H1 (cell line): ENCODE measurements at regions not wholly inside any gene's neighbourhood (a gene's known extent, or its start where the extent isn't known, plus 50 kb on each side); places are given as distances from the start of the nearest gene placed in this dataset.

Source experiments
- CTCF ChIA-PET: fragments of 300-600 bp; sonication (Branson Sonifier 250); formaldehyde crosslinking; loops from one replicate; lab custom pipeline; 2021; ENCODE audit not compliant: partially characterized antibody; lab: Charles Lee
- POLR2A ChIA-PET: fragments of 300-600 bp; sonication (Branson Sonifier 250); formaldehyde crosslinking; loops from one replicate; lab custom pipeline; 2021; ENCODE audit warnings: inconsistent platforms; ENCODE audit not compliant: partially characterized antibody; lab: Charles Lee
- DNase-seq, 2 experiments: peaks; one replicate each; pipeline versions ENCODE4 v3.0.0 to v3.0.0-alpha.2; 2010 to 2022; ENCODE audit warnings: low spot score in 2 of 2, low read depth in 1 of 2, mixed read lengths in 1 of 2
- FAIRE-seq: peaks from 2 replicates; lab custom pipeline; 2011; peaks lifted over from hg19 to GRCh38; lab: Jason Lieb, UNC
- H2AFZ ChIP-seq: 2 replicates; pipeline ENCODE4 v1.8.1; 2012; ENCODE audit warnings: low read length, inconsistent platforms
- H2AK5ac ChIP-seq: 2 replicates; pipeline ENCODE4 v1.6.1; 2013; ENCODE audit warnings: low read depth, low read length
- H2BK120ac ChIP-seq: replicated peaks from 2 replicates; pipeline ENCODE3; 2013; ENCODE audit warnings: low read depth, low read length, inconsistent platforms
- H2BK12ac ChIP-seq: 2 replicates; pipeline ENCODE4 v1.6.1; 2013; ENCODE audit warnings: low read depth, low read length
- H2BK15ac ChIP-seq: 2 replicates; pipeline ENCODE4 v1.6.1; 2013; ENCODE audit warnings: low read length
- H2BK20ac ChIP-seq: 2 replicates; pipeline ENCODE4 v1.6.1; 2013; ENCODE audit warnings: low read length
- H2BK5ac ChIP-seq: 2 replicates; pipeline ENCODE4 v1.6.1; 2013; ENCODE audit warnings: low read depth, low read length
- H3K14ac ChIP-seq: 2 replicates; pipeline ENCODE4 v1.6.1; 2013; ENCODE audit warnings: inconsistent platforms; ENCODE audit not compliant: insufficient read length
- H3K18ac ChIP-seq: 2 replicates; pipeline ENCODE4 v1.6.1; 2013; ENCODE audit warnings: low read length; ENCODE audit errors: extremely low read depth
- H3K23ac ChIP-seq: 2 replicates; pipeline ENCODE4 v1.6.1; 2013; ENCODE audit warnings: inconsistent platforms; ENCODE audit not compliant: insufficient read length
- H3K23me2 ChIP-seq: 2 replicates; pipeline ENCODE4 v1.6.1; 2013; ENCODE audit warnings: low read depth, low read length
- H3K27ac ChIP-seq: 2 replicates; pipeline ENCODE4 v1.6.1; 2011; ENCODE audit warnings: low read depth, low read length, inconsistent platforms
- H3K27me3 ChIP-seq, 4 experiments: replicated peaks in 1 of 4; 1 replicate in 1 of 4; 2 replicates in 3 of 4; pipeline versions ENCODE4 v1.6.1 to v1.8.1; 2011 to 2013; ENCODE audit warnings: low read length in 3 of 4, mild to moderate bottlenecking in 3 of 4, inconsistent platforms in 2 of 4, mixed read lengths in 2 of 4, moderate library complexity in 1 of 4; ENCODE audit not compliant: control insufficient read depth in 3 of 4, insufficient read depth in 3 of 4; ENCODE audit errors: extremely low read depth in 1 of 4
- H3K36me3 ChIP-seq, 4 experiments: 2 replicates each; pipeline versions ENCODE4 v1.6.1 to v1.8.1; 2011 to 2013; ENCODE audit warnings: mild to moderate bottlenecking in 4 of 4, low read length in 3 of 4, moderate library complexity in 2 of 4, control low read depth in 1 of 4, inconsistent platforms in 1 of 4; ENCODE audit not compliant: insufficient read depth in 4 of 4, control insufficient read depth in 2 of 4
- H3K4ac ChIP-seq: replicated peaks from 2 replicates; pipeline ENCODE3; 2013; ENCODE audit warnings: low read length, low read depth, mixed read lengths, inconsistent platforms; ENCODE audit not compliant: insufficient read length
- H3K4me1 ChIP-seq, 4 experiments: replicated peaks in 1 of 4; 1 replicate in 1 of 4; 2 replicates in 3 of 4; pipeline versions ENCODE4 v1.6.1 to v1.8.1; 2011 to 2013; ENCODE audit warnings: low read length in 3 of 4, inconsistent platforms in 2 of 4, mixed read lengths in 1 of 4; ENCODE audit not compliant: insufficient read depth in 4 of 4, control insufficient read depth in 3 of 4
- H3K4me2 ChIP-seq, 2 experiments: 2 replicates each; pipeline versions ENCODE4 v1.6.1 to v1.8.1; 2011 to 2013; ENCODE audit warnings: low read depth in 2 of 2, low read length in 2 of 2, control low read depth in 1 of 2, inconsistent platforms in 1 of 2, mild to moderate bottlenecking in 1 of 2; ENCODE audit not compliant: insufficient read depth in 1 of 2
- H3K4me3 ChIP-seq, 4 experiments: fragments of 200-600, 300-600 bp in 1 of 4; sonication (generic), shearing (Covaris generic), sonication (Bioruptor Twin) in 1 of 4; 2 replicates each; pipeline versions ENCODE4 v1.5.1 to v1.8.1; 2011 to 2016; ENCODE audit warnings: low read length in 4 of 4, low read depth in 3 of 4, control low read depth in 2 of 4, inconsistent platforms in 2 of 4, mild to moderate bottlenecking in 2 of 4, mixed read lengths in 1 of 4, moderate library complexity in 1 of 4; ENCODE audit not compliant: insufficient read depth in 2 of 4; ENCODE audit errors: extremely low read depth in 1 of 4
- H3K56ac ChIP-seq: replicated peaks from 2 replicates; pipeline ENCODE3; 2013; ENCODE audit warnings: low read depth, mild to moderate bottlenecking, mixed read lengths, low read length, inconsistent platforms; ENCODE audit not compliant: insufficient read length
- H3K79me1 ChIP-seq: 2 replicates; pipeline ENCODE4 v1.6.1; 2013; ENCODE audit warnings: low read depth, low read length, control low read depth
- H3K79me2 ChIP-seq, 2 experiments: 2 replicates each; pipeline versions ENCODE4 v1.6.1 to v1.8.1; 2012 to 2013; ENCODE audit warnings: low read length in 2 of 2, mild to moderate bottlenecking in 2 of 2, inconsistent platforms in 1 of 2; ENCODE audit not compliant: insufficient read depth in 2 of 2, control insufficient read depth in 1 of 2
- H3K9ac ChIP-seq, 4 experiments: replicated peaks in 1 of 4; 1 replicate in 1 of 4; 2 replicates in 3 of 4; pipeline versions ENCODE4 v1.6.1 to v1.8.1; 2011 to 2013; ENCODE audit warnings: low read depth in 3 of 4, low read length in 3 of 4, control low read depth in 2 of 4, mild to moderate bottlenecking in 2 of 4, moderate library complexity in 2 of 4, inconsistent platforms in 1 of 4; ENCODE audit errors: extremely low read depth in 1 of 4
- H3K9me3 ChIP-seq, 2 experiments: 2 replicates each; pipeline versions ENCODE4 v1.6.1 to v1.8.1; 2012 to 2013; ENCODE audit warnings: mild to moderate bottlenecking in 2 of 2, moderate library complexity in 2 of 2, control low read depth in 1 of 2, inconsistent platforms in 1 of 2, low read depth in 1 of 2, low read length in 1 of 2, mixed read lengths in 1 of 2; ENCODE audit not compliant: insufficient read depth in 2 of 2
- H4K20me1 ChIP-seq, 2 experiments: replicated peaks in 1 of 2; 2 replicates each; pipeline versions ENCODE3 to v1.8.1; 2011 to 2013; ENCODE audit warnings: inconsistent platforms in 2 of 2, low read length in 2 of 2, mild to moderate bottlenecking in 1 of 2; ENCODE audit not compliant: insufficient read depth in 2 of 2, control insufficient read depth in 1 of 2
- H4K5ac ChIP-seq: 2 replicates; pipeline ENCODE4 v1.6.1; 2013; ENCODE audit warnings: low read length, low read depth, mixed read lengths, inconsistent platforms; ENCODE audit not compliant: insufficient read length
- H4K8ac ChIP-seq: 2 replicates; pipeline ENCODE4 v1.8.0; 2013; ENCODE audit warnings: mild to moderate bottlenecking, moderate library complexity, low read length, inconsistent platforms; ENCODE audit not compliant: insufficient read depth; ENCODE audit errors: extremely low read depth
- H4K91ac ChIP-seq: replicated peaks from 2 replicates; pipeline ENCODE3; 2013; ENCODE audit warnings: low read length, mixed read lengths, inconsistent platforms; ENCODE audit not compliant: insufficient read length
- JUN ChIP-seq: IDR thresholded peaks from 2 replicates; pipeline ENCODE4 v1.6.1; 2011; ENCODE audit warnings: low read depth, mild to moderate bottlenecking, improper control_type of control experiment, low read length
- SP2 ChIP-seq: IDR thresholded peaks from 2 replicates; pipeline ENCODE4 v1.6.1; 2012; ENCODE audit warnings: mild to moderate bottlenecking, low read length, inconsistent platforms
- WGBS, 2 experiments: shearing (Covaris generic) in 1 of 2; methylation state at CpG; one replicate each; pipeline versions ENCODE4 v1.1.6 to v1.1.7; 2013 to 2015; ENCODE audit warnings: low lambda C conversion rate in 2 of 2, mixed read lengths in 2 of 2, inconsistent platforms in 1 of 2, low coverage in 1 of 2, missing lambda C conversion rate in 1 of 2; ENCODE audit not compliant: insufficient replicate concordance in 2 of 2, insufficient coverage in 1 of 2, insufficient read length in 1 of 2; ENCODE audit errors: extremely low coverage in 1 of 2, missing lambda C conversion rate in 1 of 2; 5-methylcytosine and 5-hydroxymethylcytosine counted together
- TF ChIP-seq, protein P1 (sequence below): IDR thresholded peaks from 2 replicates; pipeline ENCODE4 v1.6.1; 2012; ENCODE audit warnings: inconsistent platforms

DNA sequence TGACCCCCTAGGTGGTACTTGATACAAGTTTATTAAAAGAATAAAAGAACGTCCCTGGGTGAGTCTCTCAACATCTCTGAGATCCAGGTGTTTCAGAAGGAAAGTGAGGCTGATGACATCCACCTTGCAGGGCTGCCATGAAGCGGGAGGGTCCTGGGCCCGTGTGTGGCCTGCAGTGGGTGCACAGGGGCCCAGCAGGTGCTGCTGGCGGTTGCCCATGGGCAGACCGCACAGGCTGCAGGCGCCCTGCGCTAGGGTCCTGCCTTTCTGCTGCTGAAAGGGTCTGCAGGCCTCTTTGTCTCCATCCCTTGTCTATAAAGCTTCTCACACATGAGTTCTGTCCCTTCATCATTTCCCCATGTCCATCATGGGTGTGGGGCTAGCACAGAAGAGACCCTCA, 247.0 kb downstream of the TFCP2L1 start:
- H2BK15ac ChIP-seq = no peak overlapping the region
- no peak overlapping the region for H3K4me3 ChIP-seq
- no peak overlapping the region for H2BK20ac ChIP-seq
- no peak overlapping the region for H2BK5ac ChIP-seq
- no peak overlapping the region for H2AK5ac ChIP-seq
- FAIRE-seq = no peak
- H2BK12ac ChIP-seq = no peak overlapping the region
- H4K8ac ChIP-seq = no peak overlapping the region
- H3K23ac ChIP-seq = no peak overlapping the region
- no peaks in the 10 kb centered on the region for H3K79me1 ChIP-seq
- no peaks in the 10 kb centered on the region for H4K20me1 ChIP-seq
- H3K9me3 ChIP-seq = no peaks in the 10 kb centered on the region
- H3K4me2 ChIP-seq = no peak overlapping the region
- H3K27ac ChIP-seq = no peak overlapping the region
- H4K91ac ChIP-seq = no peak overlapping the region
- no peak overlapping the region for H3K56ac ChIP-seq
- 64% methylated on average over 7 of the region's 7 CpGs; no CpG with 5 or more reads in 1 of the 2 experiments for WGBS, 2 experiments
- no peaks in the 10 kb centered on the region for H3K79me2 ChIP-seq
- POLR2A ChIA-PET = interaction anchor here (2.9 kb wide), 1 partner anchor 37 kb away, joined by 13 read pairs; no protein-coding TSS in a partner anchor
- CTCF ChIA-PET = interaction anchor here (0.5 to 2.8 kb wide), 5 partner anchors 36 to 350 kb away, joined by 3 to 11 read pairs (median 3); no protein-coding TSS in a partner anchor
- H3K4ac ChIP-seq = no peak overlapping the region
- H3K9ac ChIP-seq = no peak overlapping the region
- H3K14ac ChIP-seq = no peak overlapping the region
- no peak overlapping the region for H2AFZ ChIP-seq
- H3K4me1 ChIP-seq = peaks cover 0 to 3% (median 0%) of the 10 kb centered on the region in 4 experiments; a peak in 1 of 7 replicates
- H4K5ac ChIP-seq = no peak overlapping the region
- no peaks in the 10 kb centered on the region for H3K23me2 ChIP-seq
- no peaks in the 10 kb centered on the region for H3K36me3 ChIP-seq
- H3K27me3 ChIP-seq = peaks cover 0 to 12% (median 4%) of the 10 kb centered on the region in 4 experiments; a peak in 4 of 7 replicates
- H3K18ac ChIP-seq = no peak overlapping the region
- DNase-seq = peak in 1 of 2 experiments; percentile 13
- no peak overlapping the region for H2BK120ac ChIP-seq
- TF ChIP-seq SP2 (no peak), JUN (no peak)
- TF ChIP-seq, protein P1, sequence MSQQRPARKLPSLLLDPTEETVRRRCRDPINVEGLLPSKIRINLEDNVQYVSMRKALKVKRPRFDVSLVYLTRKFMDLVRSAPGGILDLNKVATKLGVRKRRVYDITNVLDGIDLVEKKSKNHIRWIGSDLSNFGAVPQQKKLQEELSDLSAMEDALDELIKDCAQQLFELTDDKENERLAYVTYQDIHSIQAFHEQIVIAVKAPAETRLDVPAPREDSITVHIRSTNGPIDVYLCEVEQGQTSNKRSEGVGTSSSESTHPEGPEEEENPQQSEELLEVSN = no peak
